ENCODE measurements at regions not wholly inside any gene's neighbourhood (a gene's known extent, or its start where the extent isn't known, plus 50 kb on each side); places are given as distances from the start of the nearest gene placed in this dataset.
A peak's percentile ranks its signal among the peaks of the same experiment; 100 is the strongest.
"Not testable (repeated sequence)": the region's sequence is repeated elsewhere in the genome, so short reads cannot be mapped to it uniquely, and the experiment has no call there.

DNA sequence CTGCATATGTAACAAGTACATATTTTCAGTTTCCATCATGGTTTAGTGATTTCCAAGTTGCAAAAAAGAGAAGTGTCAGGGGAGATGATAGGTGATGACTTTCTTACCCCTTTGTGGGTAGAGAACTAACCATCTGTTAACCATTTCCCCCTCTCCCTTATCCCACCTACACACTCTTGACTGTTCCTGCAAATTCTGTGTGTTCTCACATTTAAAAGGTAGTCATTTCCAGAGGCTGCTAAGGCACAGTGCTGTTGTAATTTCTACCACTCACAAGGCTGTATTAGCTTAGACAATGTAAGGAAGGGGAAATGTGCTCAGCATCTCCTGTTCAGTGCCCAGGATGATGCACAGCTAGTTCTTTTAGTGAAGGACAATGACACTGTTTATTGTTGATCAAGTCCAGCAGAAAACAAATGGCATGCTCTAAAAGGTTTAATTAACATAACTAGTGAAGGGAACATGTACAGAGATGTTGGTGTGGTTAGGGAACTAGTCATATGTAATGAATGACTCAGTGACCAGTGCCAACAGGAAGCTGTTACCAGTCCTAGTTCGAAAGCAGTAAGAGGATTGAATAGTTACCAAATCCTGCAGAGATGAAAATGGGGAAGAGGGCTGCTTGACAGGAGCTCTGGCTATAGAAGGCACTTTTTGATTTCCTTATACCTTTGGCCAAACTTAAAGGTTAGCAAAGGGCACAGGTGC lies 165.1 kb downstream of the PLK2 start:
- ATAC-seq: peak in 3 of 4 donors; percentile 52 to 94 (median 72)
- Histone ChIP-seq H3K4me3 (no peak overlapping the region), H3K4me1 (peaks cover 0 to 6% (median 0%) of the 10 kb centered on the region in 12 donors), H3K36me3 (no peaks in the 10 kb centered on the region), H3K27me3 (no peaks in the 10 kb centered on the region), H3K9me3 (peaks cover 0 to 2% (median 0%) of the 10 kb centered on the region in 12 donors), H3K27ac (peak overlapping the region in 8 of 12 donors; percentile 5 to 30 (median 18))
- TF ChIP-seq POLR2A (IDR thresholded peaks at IDR 0.05) (no peak), CTCF (IDR thresholded peaks at IDR 0.05) (no peak)
- WGBS, 4 donors: 56 to 77% (median 65%) methylated on average over 1 of the region's 1 CpG
- intact Hi-C loops (cut with DNase I): no loop called here
- DNase-seq: no peak

GRCh38 chr5:58288275-58288674 lies 171.6 kb downstream of the PLK2 start:
- H3K9me3 ChIP-seq; H3K4me1 ChIP-seq; H3K27ac ChIP-seq; H3K36me3 ChIP-seq; H3K4me3 ChIP-seq; intact Hi-C loops (cut with DNase I); DNase-seq; H3K27me3 ChIP-seq; ATAC-seq: not testable (repeated sequence)
- 84 to 92% (median 87%) methylated on average over 10 of the region's 10 CpGs for WGBS, 4 donors

GRCh38 chr5:58286741-58287140 lies 173.1 kb downstream of the PLK2 start:
- H3K4me1 ChIP-seq: no peaks in the 10 kb centered on the region
- no peaks in the 10 kb centered on the region for H3K27me3 ChIP-seq
- no peak for TF ChIP-seq POLR2A (IDR thresholded peaks at IDR 0.05)
- TF ChIP-seq CTCF (IDR thresholded peaks at IDR 0.05): no peak
- no peak overlapping the region for H3K27ac ChIP-seq
- no peaks in the 10 kb centered on the region for H3K36me3 ChIP-seq
- DNase-seq: no peak
- whole genome bisulfite sequencing, 4 donors: 78 to 93% (median 91%) methylated on average over 1 of the region's 1 CpG
- intact Hi-C loops (cut with DNase I): no loop called here
- no peak overlapping the region for H3K4me3 ChIP-seq
- ATAC-seq: no peak
- peaks cover 0 to 2% (median 0%) of the 10 kb centered on the region in 12 donors for H3K9me3 ChIP-seq

GRCh38 chr5:58285900-58286299 lies 174.0 kb downstream of the PLK2 start:
- no peaks in the 10 kb centered on the region for H3K9me3 ChIP-seq
- H3K4me1 ChIP-seq: no peaks in the 10 kb centered on the region
- no peaks in the 10 kb centered on the region for H3K27me3 ChIP-seq
- DNase-seq (no peak), ATAC-seq (no peak)
- 90 to 96% (median 94%) methylated on average over 2 of the region's 2 CpGs for WGBS, 4 donors
- H3K36me3 ChIP-seq: no peaks in the 10 kb centered on the region
- intact Hi-C loops (cut with DNase I): no loop called here
- TF ChIP-seq CTCF (IDR thresholded peaks at IDR 0.05) (no peak), POLR2A (IDR thresholded peaks at IDR 0.05) (no peak)
- H3K4me3 ChIP-seq: no peak overlapping the region
- no peak overlapping the region for H3K27ac ChIP-seq

DNA sequence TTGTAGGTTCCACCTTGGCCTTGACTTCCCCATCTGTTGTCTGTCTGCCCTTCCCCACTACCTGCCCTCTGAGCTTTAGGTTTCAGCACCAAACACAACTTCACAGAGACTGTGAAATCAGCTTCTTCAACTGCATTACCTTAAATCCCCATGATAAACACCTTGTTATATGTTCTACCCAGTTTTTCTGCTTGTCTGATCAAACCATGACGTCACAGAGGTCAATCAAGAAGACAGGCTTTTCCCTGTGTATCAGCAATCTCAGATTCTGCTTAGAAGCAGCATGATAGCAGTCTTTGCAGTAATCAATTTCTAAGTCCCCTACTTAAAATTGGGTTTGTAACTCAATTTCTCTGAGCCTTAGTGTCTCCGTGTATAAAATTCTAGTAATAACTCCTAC lies 175.0 kb downstream of the PLK2 start:
- no peak overlapping the region for H3K27ac ChIP-seq
- intact Hi-C loops (cut with DNase I): no loop called here
- H3K9me3 ChIP-seq: no peaks in the 10 kb centered on the region
- ATAC-seq: no peak
- TF ChIP-seq POLR2A (IDR thresholded peaks at IDR 0.05) (no peak), CTCF (IDR thresholded peaks at IDR 0.05) (no peak)
- no peaks in the 10 kb centered on the region for H3K36me3 ChIP-seq
- no peaks in the 10 kb centered on the region for H3K27me3 ChIP-seq
- 90 to 95% (median 93%) methylated on average over 2 of the region's 2 CpGs for WGBS, 4 donors
- no peak overlapping the region for H3K4me3 ChIP-seq
- no peak for DNase-seq
- H3K4me1 ChIP-seq: no peaks in the 10 kb centered on the region
